ENCODE measurements at regions not wholly inside any gene's neighbourhood (a gene's known extent, or its start where the extent isn't known, plus 50 kb on each side); places are given as distances from the start of the nearest gene placed in this dataset.

GRCh38 chr2:198662905-198663304 lies 794.8 kb downstream of the SATB2 start:
- TF ChIP-seq YY1 (IDR thresholded peaks at IDR 0.05; ENCODE audit: borderline replicate concordance in 1 of 3, control insufficient read depth in 1 of 3, extremely low read depth in 1 of 3, insufficient read depth in 3 of 3, insufficient read length in 1 of 3, insufficient replicate concordance in 2 of 3, low read depth in 1 of 3, low read length in 2 of 3) (no peak), ZNF436 (CRISPR knock-in tag; IDR thresholded peaks at IDR 0.05) (no peak), MEF2D (tag; conservative IDR thresholded peaks at IDR 0.05; ENCODE audit: low read depth) (no peak), ZBTB40 (IDR thresholded peaks at IDR 0.05) (no peak), ZBTB40 (CRISPR knock-in tag; IDR thresholded peaks at IDR 0.05) (no peak), ZBTB1 (CRISPR knock-in tag; IDR thresholded peaks at IDR 0.05; ENCODE audit: borderline replicate concordance, low read depth) (no peak), CTCF (IDR thresholded peaks at IDR 0.05 in 2 of 3, conservative IDR thresholded peaks at IDR 0.05 in 1 of 3; ENCODE audit: insufficient read depth in 2 of 3, low read depth in 1 of 3, low read length in 3 of 3) (no peak), HOXB6 (CRISPR knock-in tag; IDR thresholded peaks at IDR 0.05; ENCODE audit: borderline replicate concordance) (no peak), HDAC1 (IDR thresholded peaks at IDR 0.05) (no peak), SNRNP70 (optimal IDR thresholded peaks at IDR 0.05; ENCODE audit: low read depth, low read length) (no peak), ZNF280B (CRISPR knock-in tag; IDR thresholded peaks at IDR 0.05) (no peak), RFX5 (IDR thresholded peaks at IDR 0.05; ENCODE audit: low read depth, low read length) (no peak), ATF7 (IDR thresholded peaks at IDR 0.05) (no peak), MED1 (CRISPR knock-in tag; IDR thresholded peaks at IDR 0.05; ENCODE audit: borderline replicate concordance) (no peak)
